GM23338 (cell line): ENCODE measurements at regions not wholly inside any gene's neighbourhood (a gene's known extent, or its start where the extent isn't known, plus 50 kb on each side); places are given as distances from the start of the nearest gene placed in this dataset.

Source experiments
- ATAC-seq: fragments of 200-7000 bp; cut with Tn5 transposase; 3 replicates; pipeline ENCODE4 v1.9.1; 2020
- DNase-seq: peaks from one replicate; pipeline ENCODE4 v3.0.0-alpha.2; 2015; ENCODE audit warnings: low spot score
- H2AFZ ChIP-seq: fragments of 200-600 bp; sonication (generic); 2 replicates; pipeline ENCODE4 v1.8.0; 2016; ENCODE audit warnings: antibody characterized with exemption, mild to moderate bottlenecking, moderate library complexity
- H3F3A ChIP-seq: fragments of 200-600 bp; sonication (generic); replicated peaks from 2 replicates; pipeline ENCODE4 v1.8.0; 2017; ENCODE audit warnings: antibody characterized with exemption, mixed run types, low read depth
- H3K27ac ChIP-seq: fragments of 200-600 bp; sonication (generic); 2 replicates; pipeline ENCODE4 v1.6.1; 2016; ENCODE audit warnings: low read depth
- H3K27me3 ChIP-seq: fragments of 200-600 bp; sonication (generic); 2 replicates; pipeline ENCODE4 v1.8.0; 2016; ENCODE audit warnings: mild to moderate bottlenecking, mixed run types, moderate library complexity; ENCODE audit not compliant: insufficient read depth
- H3K36me3 ChIP-seq: fragments of 200-600 bp; sonication (generic); 2 replicates; pipeline ENCODE4 v1.8.0; 2016; ENCODE audit warnings: mild to moderate bottlenecking; ENCODE audit not compliant: insufficient read depth
- H3K4me1 ChIP-seq: fragments of 200-600 bp; sonication (generic); 2 replicates; pipeline ENCODE4 v1.8.0; 2016; ENCODE audit warnings: mild to moderate bottlenecking, moderate library complexity; ENCODE audit not compliant: insufficient read depth
- H3K4me2 ChIP-seq: fragments of 200-600 bp; sonication (generic); 2 replicates; pipeline ENCODE4 v1.7.1; 2017; ENCODE audit warnings: mixed run types
- H3K4me3 ChIP-seq: fragments of 200-600 bp; sonication (generic); 2 replicates; pipeline ENCODE4 v1.6.1; 2016; ENCODE audit warnings: mixed run types
- H3K79me2 ChIP-seq: fragments of 200-600 bp; sonication (generic); replicated peaks from 2 replicates; pipeline ENCODE4 v1.8.0; 2017; ENCODE audit warnings: mild to moderate bottlenecking; ENCODE audit not compliant: insufficient read depth
- H3K9me2 ChIP-seq: fragments of 200-600 bp; sonication (generic); 2 replicates; pipeline ENCODE4 v1.8.0; 2017; ENCODE audit not compliant: insufficient read depth
- H4K20me1 ChIP-seq: fragments of 200-600 bp; sonication (generic); replicated peaks from 2 replicates; pipeline ENCODE4 v1.8.0; 2017; ENCODE audit warnings: mild to moderate bottlenecking; ENCODE audit not compliant: insufficient read depth
- H3K27ac Mint-ChIP-seq: 2 replicates; pipeline ENCODE4 v1.8.0; 2020; ENCODE audit warnings: inconsistent platforms, mild to moderate bottlenecking, moderate library complexity, mixed read lengths
- H3K27me3 Mint-ChIP-seq: 3 replicates; pipeline ENCODE4 v1.8.0; 2022; ENCODE audit warnings: low read depth, mild to moderate bottlenecking, moderate library complexity, mixed read lengths, inconsistent platforms; ENCODE audit not compliant: insufficient read depth, poor library complexity
- H3K36me3 Mint-ChIP-seq: 3 replicates; pipeline ENCODE4 v1.8.0; 2021; ENCODE audit warnings: low read depth, mild to moderate bottlenecking, inconsistent platforms, moderate library complexity, mixed read lengths
- H3K4me1 Mint-ChIP-seq: 3 replicates; pipeline ENCODE4 v1.8.0; 2020; ENCODE audit warnings: mild to moderate bottlenecking, inconsistent platforms, mixed read lengths
- H3K4me3 Mint-ChIP-seq: 3 replicates; pipeline ENCODE4 v1.8.0; 2021; ENCODE audit warnings: moderate library complexity, mild to moderate bottlenecking, inconsistent platforms, mixed read lengths
- H3K9me3 Mint-ChIP-seq: 3 replicates; pipeline ENCODE4 v1.8.0; 2020; ENCODE audit warnings: moderate library complexity, mild to moderate bottlenecking, inconsistent platforms, mixed read lengths
- CREB1 ChIP-seq: fragments of 250-450 bp; sonication (Bioruptor Pico); IDR thresholded peaks from 2 replicates; pipeline ENCODE4 v1.5.0; 2020; ENCODE audit warnings: low read depth, mild to moderate bottlenecking, moderate library complexity
- EZH2 ChIP-seq: fragments of 200-600 bp; sonication (generic); IDR thresholded peaks from one replicate; pipeline ENCODE4 v1.8.0; 2017; ENCODE audit warnings: antibody characterized with exemption, mild to moderate bottlenecking, low read depth; ENCODE audit not compliant: unreplicated experiment
- EZH2phosphoT487 ChIP-seq: fragments of 200-600 bp; sonication (generic); IDR thresholded peaks from one replicate; pipeline ENCODE4 v1.8.1; 2018; ENCODE audit warnings: antibody characterized with exemption; ENCODE audit not compliant: unreplicated experiment
- JUNB ChIP-seq: IDR thresholded peaks from one replicate; pipeline ENCODE4 v1.6.1; 2016; ENCODE audit warnings: antibody characterized with exemption; ENCODE audit not compliant: unreplicated experiment
- NANOG ChIP-seq: IDR thresholded peaks from 2 replicates; pipeline ENCODE4 v1.6.1; 2016; ENCODE audit warnings: antibody characterized with exemption, borderline replicate concordance
- POLR2AphosphoS5 ChIP-seq: IDR thresholded peaks from 2 replicates; pipeline ENCODE4 v1.6.1; 2016; ENCODE audit warnings: antibody characterized with exemption, low read depth
- STAT1 ChIP-seq: IDR thresholded peaks from one replicate; pipeline ENCODE4 v1.6.1; 2016; ENCODE audit warnings: antibody characterized with exemption; ENCODE audit not compliant: unreplicated experiment
- ZNF114 ChIP-seq: fragments of 250-450 bp; sonication (Bioruptor Pico); IDR thresholded peaks from 2 replicates; pipeline ENCODE4 v1.5.0; 2020; ENCODE audit warnings: mild to moderate bottlenecking, moderate library complexity
- ZNF331 ChIP-seq: fragments of 250-450 bp; sonication (Bioruptor Pico); IDR thresholded peaks from 2 replicates; pipeline ENCODE4 v1.5.0; 2020; ENCODE audit warnings: low read depth, mild to moderate bottlenecking, moderate library complexity
- TF ChIP-seq, protein P1 (sequence below): IDR thresholded peaks from 2 replicates; pipeline ENCODE4 v1.6.1; 2016; ENCODE audit warnings: antibody characterized with exemption
- TF ChIP-seq, protein P2 (sequence below), 2 experiments: fragments of 200-600 bp in 1 of 2; sonication (generic) in 1 of 2; conservative IDR thresholded peaks; 2 replicates each; pipeline versions ENCODE4 v1.5.1 to v1.6.1; 2016 to 2017; ENCODE audit warnings: antibody characterized with exemption in 2 of 2, low read depth in 2 of 2, mild to moderate bottlenecking in 2 of 2, moderate library complexity in 1 of 2
- TF ChIP-seq, protein P3 (sequence below): fragments of 250-450 bp; sonication (Bioruptor Pico); IDR thresholded peaks from 2 replicates; pipeline ENCODE4 v1.5.0; 2020; ENCODE audit warnings: mild to moderate bottlenecking, moderate library complexity
- TF ChIP-seq, protein P4 (sequence below): IDR thresholded peaks from one replicate; pipeline ENCODE4 v1.6.1; 2018; ENCODE audit warnings: antibody characterized with exemption; ENCODE audit not compliant: unreplicated experiment

DNA sequence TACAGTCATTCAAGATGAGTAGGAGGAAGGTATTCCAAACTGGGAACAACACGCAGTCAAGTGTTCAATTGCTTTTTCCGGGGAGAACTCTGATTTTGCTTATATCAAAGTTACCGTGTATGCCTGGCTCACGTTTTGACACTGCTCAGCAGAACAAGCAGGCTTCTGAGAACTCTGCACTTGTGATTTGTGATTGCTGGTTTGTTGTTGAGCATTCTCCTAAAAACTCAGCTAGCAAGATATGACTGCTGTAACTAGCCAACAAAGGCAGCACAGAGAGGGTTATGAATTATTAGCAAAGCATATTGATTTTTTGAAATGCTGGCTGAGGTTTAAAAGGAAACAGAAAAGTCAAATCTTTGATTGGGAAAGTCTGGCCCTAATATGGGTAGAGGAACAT is 151.7 kb downstream of the ZPLD1 start:
- DNase-seq: no peak
- no peaks in the 10 kb centered on the region for H3K4me1 Mint-ChIP-seq
- Histone ChIP-seq H3K79me2 (no peaks in the 10 kb centered on the region), H3K36me3 (no peaks in the 10 kb centered on the region), H2AFZ (no peak overlapping the region), H3K27me3 (no peaks in the 10 kb centered on the region), H3K27ac (no peak overlapping the region), H3K4me1 (no peaks in the 10 kb centered on the region), H3K4me2 (no peak overlapping the region), H3K9me2 (peaks cover 5% of the 10 kb centered on the region), H4K20me1 (no peaks in the 10 kb centered on the region), H3F3A (no peaks in the 10 kb centered on the region), H3K4me3 (no peak overlapping the region)
- no peak for TF ChIP-seq STAT1
- TF ChIP-seq JUNB: no peak
- TF ChIP-seq, protein P1, sequence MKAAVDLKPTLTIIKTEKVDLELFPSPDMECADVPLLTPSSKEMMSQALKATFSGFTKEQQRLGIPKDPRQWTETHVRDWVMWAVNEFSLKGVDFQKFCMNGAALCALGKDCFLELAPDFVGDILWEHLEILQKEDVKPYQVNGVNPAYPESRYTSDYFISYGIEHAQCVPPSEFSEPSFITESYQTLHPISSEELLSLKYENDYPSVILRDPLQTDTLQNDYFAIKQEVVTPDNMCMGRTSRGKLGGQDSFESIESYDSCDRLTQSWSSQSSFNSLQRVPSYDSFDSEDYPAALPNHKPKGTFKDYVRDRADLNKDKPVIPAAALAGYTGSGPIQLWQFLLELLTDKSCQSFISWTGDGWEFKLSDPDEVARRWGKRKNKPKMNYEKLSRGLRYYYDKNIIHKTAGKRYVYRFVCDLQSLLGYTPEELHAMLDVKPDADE: no peak
- TF ChIP-seq, protein P2, sequence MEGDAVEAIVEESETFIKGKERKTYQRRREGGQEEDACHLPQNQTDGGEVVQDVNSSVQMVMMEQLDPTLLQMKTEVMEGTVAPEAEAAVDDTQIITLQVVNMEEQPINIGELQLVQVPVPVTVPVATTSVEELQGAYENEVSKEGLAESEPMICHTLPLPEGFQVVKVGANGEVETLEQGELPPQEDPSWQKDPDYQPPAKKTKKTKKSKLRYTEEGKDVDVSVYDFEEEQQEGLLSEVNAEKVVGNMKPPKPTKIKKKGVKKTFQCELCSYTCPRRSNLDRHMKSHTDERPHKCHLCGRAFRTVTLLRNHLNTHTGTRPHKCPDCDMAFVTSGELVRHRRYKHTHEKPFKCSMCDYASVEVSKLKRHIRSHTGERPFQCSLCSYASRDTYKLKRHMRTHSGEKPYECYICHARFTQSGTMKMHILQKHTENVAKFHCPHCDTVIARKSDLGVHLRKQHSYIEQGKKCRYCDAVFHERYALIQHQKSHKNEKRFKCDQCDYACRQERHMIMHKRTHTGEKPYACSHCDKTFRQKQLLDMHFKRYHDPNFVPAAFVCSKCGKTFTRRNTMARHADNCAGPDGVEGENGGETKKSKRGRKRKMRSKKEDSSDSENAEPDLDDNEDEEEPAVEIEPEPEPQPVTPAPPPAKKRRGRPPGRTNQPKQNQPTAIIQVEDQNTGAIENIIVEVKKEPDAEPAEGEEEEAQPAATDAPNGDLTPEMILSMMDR (conservative IDR thresholded peaks at IDR 0.05; ENCODE audit: low read depth in 2 of 2): no peak
- TF ChIP-seq, protein P3, sequence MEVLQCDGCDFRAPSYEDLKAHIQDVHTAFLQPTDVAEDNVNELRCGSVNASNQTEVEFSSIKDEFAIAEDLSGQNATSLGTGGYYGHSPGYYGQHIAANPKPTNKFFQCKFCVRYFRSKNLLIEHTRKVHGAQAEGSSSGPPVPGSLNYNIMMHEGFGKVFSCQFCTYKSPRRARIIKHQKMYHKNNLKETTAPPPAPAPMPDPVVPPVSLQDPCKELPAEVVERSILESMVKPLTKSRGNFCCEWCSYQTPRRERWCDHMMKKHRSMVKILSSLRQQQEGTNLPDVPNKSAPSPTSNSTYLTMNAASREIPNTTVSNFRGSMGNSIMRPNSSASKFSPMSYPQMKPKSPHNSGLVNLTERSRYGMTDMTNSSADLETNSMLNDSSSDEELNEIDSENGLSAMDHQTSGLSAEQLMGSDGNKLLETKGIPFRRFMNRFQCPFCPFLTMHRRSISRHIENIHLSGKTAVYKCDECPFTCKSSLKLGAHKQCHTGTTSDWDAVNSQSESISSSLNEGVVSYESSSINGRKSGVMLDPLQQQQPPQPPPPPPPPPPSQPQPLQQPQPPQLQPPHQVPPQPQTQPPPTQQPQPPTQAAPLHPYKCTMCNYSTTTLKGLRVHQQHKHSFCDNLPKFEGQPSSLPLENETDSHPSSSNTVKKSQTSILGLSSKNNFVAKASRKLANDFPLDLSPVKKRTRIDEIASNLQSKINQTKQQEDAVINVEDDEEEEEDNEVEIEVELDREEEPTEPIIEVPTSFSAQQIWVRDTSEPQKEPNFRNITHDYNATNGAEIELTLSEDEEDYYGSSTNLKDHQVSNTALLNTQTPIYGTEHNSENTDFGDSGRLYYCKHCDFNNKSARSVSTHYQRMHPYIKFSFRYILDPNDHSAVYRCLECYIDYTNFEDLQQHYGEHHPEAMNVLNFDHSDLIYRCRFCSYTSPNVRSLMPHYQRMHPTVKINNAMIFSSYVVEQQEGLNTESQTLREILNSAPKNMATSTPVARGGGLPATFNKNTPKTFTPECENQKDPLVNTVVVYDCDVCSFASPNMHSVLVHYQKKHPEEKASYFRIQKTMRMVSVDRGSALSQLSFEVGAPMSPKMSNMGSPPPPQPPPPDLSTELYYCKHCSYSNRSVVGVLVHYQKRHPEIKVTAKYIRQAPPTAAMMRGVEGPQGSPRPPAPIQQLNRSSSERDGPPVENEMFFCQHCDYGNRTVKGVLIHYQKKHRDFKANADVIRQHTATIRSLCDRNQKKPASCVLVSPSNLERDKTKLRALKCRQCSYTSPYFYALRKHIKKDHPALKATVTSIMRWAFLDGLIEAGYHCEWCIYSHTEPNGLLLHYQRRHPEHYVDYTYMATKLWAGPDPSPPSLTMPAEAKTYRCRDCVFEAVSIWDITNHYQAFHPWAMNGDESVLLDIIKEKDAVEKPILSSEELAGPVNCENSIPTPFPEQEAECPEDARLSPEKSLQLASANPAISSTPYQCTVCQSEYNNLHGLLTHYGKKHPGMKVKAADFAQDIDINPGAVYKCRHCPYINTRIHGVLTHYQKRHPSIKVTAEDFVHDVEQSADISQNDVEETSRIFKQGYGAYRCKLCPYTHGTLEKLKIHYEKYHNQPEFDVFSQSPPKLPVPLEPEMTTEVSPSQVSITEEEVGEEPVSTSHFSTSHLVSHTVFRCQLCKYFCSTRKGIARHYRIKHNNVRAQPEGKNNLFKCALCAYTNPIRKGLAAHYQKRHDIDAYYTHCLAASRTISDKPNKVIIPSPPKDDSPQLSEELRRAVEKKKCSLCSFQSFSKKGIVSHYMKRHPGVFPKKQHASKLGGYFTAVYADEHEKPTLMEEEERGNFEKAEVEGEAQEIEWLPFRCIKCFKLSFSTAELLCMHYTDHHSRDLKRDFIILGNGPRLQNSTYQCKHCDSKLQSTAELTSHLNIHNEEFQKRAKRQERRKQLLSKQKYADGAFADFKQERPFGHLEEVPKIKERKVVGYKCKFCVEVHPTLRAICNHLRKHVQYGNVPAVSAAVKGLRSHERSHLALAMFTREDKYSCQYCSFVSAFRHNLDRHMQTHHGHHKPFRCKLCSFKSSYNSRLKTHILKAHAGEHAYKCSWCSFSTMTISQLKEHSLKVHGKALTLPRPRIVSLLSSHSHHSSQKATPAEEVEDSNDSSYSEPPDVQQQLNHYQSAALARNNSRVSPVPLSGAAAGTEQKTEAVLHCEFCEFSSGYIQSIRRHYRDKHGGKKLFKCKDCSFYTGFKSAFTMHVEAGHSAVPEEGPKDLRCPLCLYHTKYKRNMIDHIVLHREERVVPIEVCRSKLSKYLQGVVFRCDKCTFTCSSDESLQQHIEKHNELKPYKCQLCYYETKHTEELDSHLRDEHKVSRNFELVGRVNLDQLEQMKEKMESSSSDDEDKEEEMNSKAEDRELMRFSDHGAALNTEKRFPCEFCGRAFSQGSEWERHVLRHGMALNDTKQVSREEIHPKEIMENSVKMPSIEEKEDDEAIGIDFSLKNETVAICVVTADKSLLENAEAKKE: no peak
- no peak for TF ChIP-seq CREB1 (CRISPR knock-in tag)
- TF ChIP-seq ZNF331: no peak
- TF ChIP-seq EZH2phosphoT487: no peak
- no peak for TF ChIP-seq POLR2AphosphoS5
- no peak for TF ChIP-seq NANOG
- TF ChIP-seq EZH2: no peak
- no peak for TF ChIP-seq ZNF114 (CRISPR knock-in tag)
- TF ChIP-seq, protein P4, sequence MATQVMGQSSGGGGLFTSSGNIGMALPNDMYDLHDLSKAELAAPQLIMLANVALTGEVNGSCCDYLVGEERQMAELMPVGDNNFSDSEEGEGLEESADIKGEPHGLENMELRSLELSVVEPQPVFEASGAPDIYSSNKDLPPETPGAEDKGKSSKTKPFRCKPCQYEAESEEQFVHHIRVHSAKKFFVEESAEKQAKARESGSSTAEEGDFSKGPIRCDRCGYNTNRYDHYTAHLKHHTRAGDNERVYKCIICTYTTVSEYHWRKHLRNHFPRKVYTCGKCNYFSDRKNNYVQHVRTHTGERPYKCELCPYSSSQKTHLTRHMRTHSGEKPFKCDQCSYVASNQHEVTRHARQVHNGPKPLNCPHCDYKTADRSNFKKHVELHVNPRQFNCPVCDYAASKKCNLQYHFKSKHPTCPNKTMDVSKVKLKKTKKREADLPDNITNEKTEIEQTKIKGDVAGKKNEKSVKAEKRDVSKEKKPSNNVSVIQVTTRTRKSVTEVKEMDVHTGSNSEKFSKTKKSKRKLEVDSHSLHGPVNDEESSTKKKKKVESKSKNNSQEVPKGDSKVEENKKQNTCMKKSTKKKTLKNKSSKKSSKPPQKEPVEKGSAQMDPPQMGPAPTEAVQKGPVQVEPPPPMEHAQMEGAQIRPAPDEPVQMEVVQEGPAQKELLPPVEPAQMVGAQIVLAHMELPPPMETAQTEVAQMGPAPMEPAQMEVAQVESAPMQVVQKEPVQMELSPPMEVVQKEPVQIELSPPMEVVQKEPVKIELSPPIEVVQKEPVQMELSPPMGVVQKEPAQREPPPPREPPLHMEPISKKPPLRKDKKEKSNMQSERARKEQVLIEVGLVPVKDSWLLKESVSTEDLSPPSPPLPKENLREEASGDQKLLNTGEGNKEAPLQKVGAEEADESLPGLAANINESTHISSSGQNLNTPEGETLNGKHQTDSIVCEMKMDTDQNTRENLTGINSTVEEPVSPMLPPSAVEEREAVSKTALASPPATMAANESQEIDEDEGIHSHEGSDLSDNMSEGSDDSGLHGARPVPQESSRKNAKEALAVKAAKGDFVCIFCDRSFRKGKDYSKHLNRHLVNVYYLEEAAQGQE: no peak
- H3K27ac Mint-ChIP-seq: no peak overlapping the region
- H3K9me3 Mint-ChIP-seq: no peaks in the 10 kb centered on the region
- no peaks in the 10 kb centered on the region for H3K36me3 Mint-ChIP-seq
- H3K4me3 Mint-ChIP-seq: no peak overlapping the region
- no peak for ATAC-seq
- no peaks in the 10 kb centered on the region for H3K27me3 Mint-ChIP-seq
